WTC11 (cell line): ENCODE measurements at regions not wholly inside any gene's neighbourhood (a gene's known extent, or its start where the extent isn't known, plus 50 kb on each side); places are given as distances from the start of the nearest gene placed in this dataset.

Source experiments
- ATAC-seq: fragments of 200-7000 bp; cut with Tn5 transposase; 2 replicates; pipeline ENCODE4 v1.10.0; 2021; ENCODE audit warnings: mild to moderate bottlenecking, moderate library complexity
- CTCF ChIA-PET: fragments of 300-600 bp; sonication (Branson Sonifier 250); formaldehyde crosslinking; loops from one replicate; lab custom pipeline; 2021; ENCODE audit warnings: antibody characterized with exemption; lab: Charles Lee
- POLR2A ChIA-PET: fragments of 350-600 bp; sonication (Branson Sonifier 250); formaldehyde crosslinking; loops from one replicate; lab custom pipeline; 2021; ENCODE audit warnings: antibody characterized with exemption; lab: Charles Lee
- DNase-seq: peaks from one replicate; pipeline ENCODE4 v3.0.0; 2021; ENCODE audit warnings: low spot score
- H3K27ac Mint-ChIP-seq: 2 replicates; pipeline ENCODE4 v1.8.0; 2021; ENCODE audit warnings: mixed read lengths
- H3K27me3 Mint-ChIP-seq: 2 replicates; pipeline ENCODE4 v1.8.0; 2021; ENCODE audit warnings: low read depth, mild to moderate bottlenecking, moderate library complexity, mixed read lengths
- H3K36me3 Mint-ChIP-seq: 2 replicates; pipeline ENCODE4 v1.8.0; 2021; ENCODE audit warnings: mixed read lengths
- H3K4me1 Mint-ChIP-seq: 2 replicates; pipeline ENCODE4 v1.8.0; 2022; ENCODE audit warnings: mixed read lengths
- H3K4me3 Mint-ChIP-seq: 2 replicates; pipeline ENCODE4 v1.8.0; 2021; ENCODE audit warnings: mild to moderate bottlenecking, moderate library complexity, mixed read lengths
- H3K9me3 Mint-ChIP-seq: 2 replicates; pipeline ENCODE4 v1.8.0; 2021; ENCODE audit warnings: mixed read lengths
- ATF6 ChIP-seq: sonication (generic); formaldehyde crosslinking; IDR thresholded peaks from 2 replicates; pipeline ENCODE4 v1.8.1; 2023; ENCODE audit warnings: mild to moderate bottlenecking, missing genetic modification reagents
- E2F4 ChIP-seq: sonication (generic); formaldehyde crosslinking; IDR thresholded peaks from 2 replicates; pipeline ENCODE4 v1.8.1; 2022; ENCODE audit warnings: low read depth, mild to moderate bottlenecking, moderate library complexity, missing genetic modification reagents, borderline replicate concordance
- E2F5 ChIP-seq: sonication (generic); formaldehyde crosslinking; IDR thresholded peaks from 2 replicates; pipeline ENCODE4 v1.8.1; 2022; ENCODE audit warnings: mild to moderate bottlenecking, moderate library complexity, missing genetic modification reagents
- ELF4 ChIP-seq: sonication (generic); formaldehyde crosslinking; IDR thresholded peaks from 2 replicates; pipeline ENCODE4 v1.8.1; 2022; ENCODE audit warnings: low read depth, mild to moderate bottlenecking, moderate library complexity, missing genetic modification reagents
- EMX1 ChIP-seq: fragments of 250-450 bp; sonication (Bioruptor Pico); IDR thresholded peaks from 2 replicates; pipeline ENCODE4 v1.8.0; 2021; ENCODE audit warnings: mild to moderate bottlenecking
- GABPB1 ChIP-seq: sonication (generic); formaldehyde crosslinking; IDR thresholded peaks from 2 replicates; pipeline ENCODE4 v1.8.1; 2023; ENCODE audit warnings: mild to moderate bottlenecking, missing genetic modification reagents
- GTF2I ChIP-seq: fragments of 250-450 bp; sonication (Bioruptor Pico); conservative IDR thresholded peaks from 2 replicates; pipeline ENCODE4 v1.4.0; 2021; ENCODE audit warnings: mild to moderate bottlenecking
- IRF2 ChIP-seq: sonication (generic); formaldehyde crosslinking; IDR thresholded peaks from 2 replicates; pipeline ENCODE4 v1.8.0; 2022; ENCODE audit warnings: low read depth, missing genetic modification reagents, borderline replicate concordance
- KAT7 ChIP-seq: sonication (generic); formaldehyde crosslinking; IDR thresholded peaks from 2 replicates; pipeline ENCODE4 v1.8.1; 2023; ENCODE audit warnings: missing genetic modification reagents, mild to moderate bottlenecking, borderline replicate concordance
- MYBL2 ChIP-seq: sonication (generic); formaldehyde crosslinking; IDR thresholded peaks from 2 replicates; pipeline ENCODE4 v1.8.1; 2023; ENCODE audit warnings: mild to moderate bottlenecking, moderate library complexity, missing genetic modification reagents
- NFE2L1 ChIP-seq: sonication (generic); formaldehyde crosslinking; IDR thresholded peaks from 2 replicates; pipeline ENCODE4 v1.8.1; 2023; ENCODE audit warnings: missing genetic modification reagents
- NR2C2 ChIP-seq: sonication (generic); formaldehyde crosslinking; IDR thresholded peaks from 2 replicates; pipeline ENCODE4 v1.8.0; 2022; ENCODE audit warnings: mild to moderate bottlenecking, missing genetic modification reagents
- PREB ChIP-seq: sonication (generic); formaldehyde crosslinking; IDR thresholded peaks from 2 replicates; pipeline ENCODE4 v1.8.1; 2022; ENCODE audit warnings: mild to moderate bottlenecking, missing genetic modification reagents, moderate library complexity, borderline replicate concordance
- PRRX2 ChIP-seq: fragments of 250-450 bp; sonication (Bioruptor Pico); IDR thresholded peaks from 2 replicates; pipeline ENCODE4 v1.8.0; 2021; ENCODE audit warnings: mild to moderate bottlenecking
- RORB ChIP-seq: fragments of 250-450 bp; sonication (Bioruptor Pico); IDR thresholded peaks from 2 replicates; pipeline ENCODE4 v1.9.0; 2021; ENCODE audit warnings: mild to moderate bottlenecking
- STAT6 ChIP-seq: sonication (generic); formaldehyde crosslinking; conservative IDR thresholded peaks from 2 replicates; pipeline ENCODE4 v1.8.1; 2023; ENCODE audit warnings: mild to moderate bottlenecking, low read depth, missing genetic modification reagents, moderate library complexity
- TP53 ChIP-seq: sonication (generic); formaldehyde crosslinking; IDR thresholded peaks from 2 replicates; pipeline ENCODE4 v1.8.1; 2023; ENCODE audit warnings: mild to moderate bottlenecking, missing genetic modification reagents
- ZNF121 ChIP-seq: sonication (generic); formaldehyde crosslinking; IDR thresholded peaks from 2 replicates; pipeline ENCODE4 v1.8.0; 2023; ENCODE audit warnings: missing genetic modification reagents
- ZNF138 ChIP-seq: sonication (generic); formaldehyde crosslinking; conservative IDR thresholded peaks from 2 replicates; pipeline ENCODE4 v1.8.1; 2022; ENCODE audit warnings: mild to moderate bottlenecking, moderate library complexity, missing genetic modification reagents
- ZNF263 ChIP-seq: sonication (generic); formaldehyde crosslinking; IDR thresholded peaks from 2 replicates; pipeline ENCODE4 v1.8.1; 2022; ENCODE audit warnings: low read depth, mild to moderate bottlenecking, moderate library complexity, missing genetic modification reagents
- ZNF317 ChIP-seq: sonication (generic); formaldehyde crosslinking; IDR thresholded peaks from 2 replicates; pipeline ENCODE4 v1.8.1; 2023; ENCODE audit warnings: low read depth, mild to moderate bottlenecking, moderate library complexity, missing genetic modification reagents, borderline replicate concordance
- ZNF512 ChIP-seq: sonication (generic); formaldehyde crosslinking; IDR thresholded peaks from 2 replicates; pipeline ENCODE4 v1.8.1; 2022; ENCODE audit warnings: missing genetic modification reagents, borderline replicate concordance

- Mint-ChIP-seq H3K4me1 (no peaks in the 10 kb centered on the region), H3K4me3 (no peak overlapping the region), H3K9me3 (no peaks in the 10 kb centered on the region), H3K36me3 (no peaks in the 10 kb centered on the region), H3K27ac (no peak overlapping the region), H3K27me3 (peaks cover 17% of the 10 kb centered on the region)
- no peak for ATAC-seq
- no peak for DNase-seq
- POLR2A ChIA-PET = no interaction called here
- TF ChIP-seq RORB = no peak
- no peak for TF ChIP-seq E2F4 (CRISPR knock-in tag)
- no peak for TF ChIP-seq PRRX2 (CRISPR knock-in tag)
- TF ChIP-seq GTF2I = no peak
- no peak for TF ChIP-seq GABPB1
- TF ChIP-seq, all 79 proteins: peak for 0
- CTCF ChIA-PET = no interaction called here
Observed at GRCh38 chr22:27578937-27579617, 222.5 kb downstream of the MN1 start.

- no peaks in the 10 kb centered on the region for H3K9me3 Mint-ChIP-seq
- POLR2A ChIA-PET = no interaction called here
- no peaks in the 10 kb centered on the region for H3K36me3 Mint-ChIP-seq
- H3K27me3 Mint-ChIP-seq = peaks cover 9% of the 10 kb centered on the region
- CTCF ChIA-PET = no interaction called here
- DNase-seq (no peak), ATAC-seq (no peak)
- H3K4me3 Mint-ChIP-seq = no peak overlapping the region
- no peaks in the 10 kb centered on the region for H3K4me1 Mint-ChIP-seq
- H3K27ac Mint-ChIP-seq = no peak overlapping the region
- no peak for TF ChIP-seq ZNF512 (CRISPR knock-in tag)
- TF ChIP-seq IRF2 (CRISPR knock-in tag) = no peak
- no peak for TF ChIP-seq ZNF138
- TF ChIP-seq ELF4 (CRISPR knock-in tag) = no peak
- TF ChIP-seq NR2C2 = no peak
- no peak for TF ChIP-seq ZNF121 (CRISPR knock-in tag)
- no peak for TF ChIP-seq ZNF317 (CRISPR knock-in tag)
- TF ChIP-seq NFE2L1 = no peak
- no peak for TF ChIP-seq EMX1 (CRISPR knock-in tag)
- no peak for TF ChIP-seq ATF6 (CRISPR knock-in tag)
- TF ChIP-seq TP53 = no peak
- no peak for TF ChIP-seq E2F5 (CRISPR knock-in tag)
- no peak for TF ChIP-seq STAT6 (CRISPR knock-in tag)
- TF ChIP-seq PREB (CRISPR knock-in tag) = no peak
- no peak for TF ChIP-seq KAT7
- no peak for TF ChIP-seq MYBL2
- no peak for TF ChIP-seq ZNF263
Observed at GRCh38 chr22:27580311-27580897, 221.2 kb downstream of the MN1 start.
